Testis (tissue), 2 donors: ENCODE measurements at regions not wholly inside any gene's neighbourhood (a gene's known extent, or its start where the extent isn't known, plus 50 kb on each side); places are given as distances from the start of the nearest gene placed in this dataset.

Source experiments
- DNase-seq: peaks from one replicate; pipeline ENCODE4 v3.0.0-alpha.2; 2019
- H3K27ac ChIP-seq, 2 donors: fragments of 200-600 bp; sonication (generic); one replicate each; pipeline ENCODE4 v1.5.1; 2019
- H3K27me3 ChIP-seq: fragments of 200-600 bp; sonication (generic); one replicate; pipeline ENCODE4 v1.5.1; 2019
- H3K36me3 ChIP-seq: fragments of 200-600 bp; sonication (generic); one replicate; pipeline ENCODE4 v1.5.1; 2017; ENCODE audit warnings: low read depth; ENCODE audit errors: missing control alignments
- H3K4me1 ChIP-seq: fragments of 200-600 bp; sonication (generic); one replicate; pipeline ENCODE4 v1.5.1; 2019
- H3K4me3 ChIP-seq, 2 donors: fragments of 200-600 bp; sonication (generic); one replicate each; pipeline ENCODE4 v1.5.1; 2017 to 2019
- H3K9me3 ChIP-seq: fragments of 200-600 bp; sonication (generic); one replicate; pipeline ENCODE4 v1.5.1; 2017
- POLR2A ChIP-seq: fragments of 450-650 bp; IDR thresholded peaks from one replicate; pipeline ENCODE4 v1.6.1; 2017; ENCODE audit warnings: antibody characterized with exemption, mild to moderate bottlenecking, moderate library complexity
- WGBS, 2 donors: methylation state at CpG; one replicate each; pipeline ENCODE4 v1.1.5; 2018; 5-methylcytosine and 5-hydroxymethylcytosine counted together
- intact Hi-C: fragments of 100-400 bp; cut with DNase I; formaldehyde crosslinking; loops from one replicate; pipeline ENCODE4 v1.15.1; 2023; ENCODE audit warnings: low total_unique reads
- TF ChIP-seq, protein P1 (sequence below), 3 experiments: fragments of 450-650 bp in 2 of 3; fragments of 200-600 bp in 1 of 3; sonication (generic) in 1 of 3; IDR thresholded peaks; one replicate each; pipeline ENCODE4 v1.5.1; 2016 to 2019; ENCODE audit warnings: antibody characterized with exemption in 3 of 3, mild to moderate bottlenecking in 2 of 3, moderate library complexity in 1 of 3

DNA sequence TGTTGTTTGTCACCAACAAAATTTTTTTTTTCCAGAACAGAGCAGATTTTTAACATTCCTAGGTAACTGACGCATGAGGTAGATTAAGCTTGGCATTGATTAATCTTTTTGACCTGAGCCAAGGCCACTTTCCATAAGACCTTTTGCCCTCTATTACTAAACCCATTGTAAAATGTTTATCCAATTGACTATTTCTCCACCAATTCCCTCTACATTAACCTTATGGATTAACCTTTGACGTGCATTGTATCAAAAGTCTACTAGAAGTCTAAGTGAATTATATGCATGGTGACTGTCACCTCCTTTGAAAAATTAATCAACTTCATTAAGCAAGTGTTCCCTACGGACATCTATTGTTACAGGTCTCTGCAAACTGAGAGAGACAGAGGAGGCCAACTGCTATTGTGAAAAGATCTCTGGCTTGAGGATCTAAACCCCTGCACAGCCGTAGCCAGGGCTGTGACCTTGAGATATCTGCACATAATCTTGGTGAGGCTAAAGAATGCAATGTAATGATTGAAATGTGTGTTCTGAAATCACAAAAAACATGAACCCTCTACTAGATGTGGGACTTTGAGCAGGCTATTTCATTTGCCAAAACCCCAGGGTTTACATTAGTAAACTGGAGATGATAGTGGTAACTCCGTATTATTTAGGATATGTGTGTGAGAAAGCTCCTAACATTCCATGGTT is 632.2 kb downstream of the TLR4 start:
- Histone ChIP-seq H3K36me3 (no peaks in the 10 kb centered on the region), H3K27ac (no peak overlapping the region)

DNA sequence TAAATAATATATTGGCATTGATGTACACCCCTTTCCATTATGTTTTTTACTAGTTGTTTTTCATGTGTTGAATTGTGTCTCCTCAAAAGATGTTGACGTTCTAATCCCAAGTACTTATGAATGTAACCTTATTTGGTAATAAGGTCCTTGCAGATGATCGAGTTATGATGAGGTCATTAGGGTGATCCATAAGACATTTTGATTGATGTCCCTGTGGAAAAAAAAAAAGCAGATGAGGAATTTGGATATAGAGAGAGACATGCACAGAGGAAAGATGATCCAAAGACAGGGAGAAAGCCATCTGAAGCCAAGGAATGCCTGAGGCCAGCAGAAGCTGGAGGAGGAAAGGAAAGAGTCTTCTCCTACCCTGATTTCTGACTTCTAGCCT is 632.7 kb downstream of the TLR4 start:
- Histone ChIP-seq H3K27me3 (no peaks in the 10 kb centered on the region), H3K4me1 (no peaks in the 10 kb centered on the region), H3K36me3 (no peaks in the 10 kb centered on the region), H3K9me3 (no peaks in the 10 kb centered on the region), H3K27ac (no peak overlapping the region), H3K4me3 (no peak overlapping the region)
- TF ChIP-seq POLR2A = no peak
- TF ChIP-seq, protein P1, sequence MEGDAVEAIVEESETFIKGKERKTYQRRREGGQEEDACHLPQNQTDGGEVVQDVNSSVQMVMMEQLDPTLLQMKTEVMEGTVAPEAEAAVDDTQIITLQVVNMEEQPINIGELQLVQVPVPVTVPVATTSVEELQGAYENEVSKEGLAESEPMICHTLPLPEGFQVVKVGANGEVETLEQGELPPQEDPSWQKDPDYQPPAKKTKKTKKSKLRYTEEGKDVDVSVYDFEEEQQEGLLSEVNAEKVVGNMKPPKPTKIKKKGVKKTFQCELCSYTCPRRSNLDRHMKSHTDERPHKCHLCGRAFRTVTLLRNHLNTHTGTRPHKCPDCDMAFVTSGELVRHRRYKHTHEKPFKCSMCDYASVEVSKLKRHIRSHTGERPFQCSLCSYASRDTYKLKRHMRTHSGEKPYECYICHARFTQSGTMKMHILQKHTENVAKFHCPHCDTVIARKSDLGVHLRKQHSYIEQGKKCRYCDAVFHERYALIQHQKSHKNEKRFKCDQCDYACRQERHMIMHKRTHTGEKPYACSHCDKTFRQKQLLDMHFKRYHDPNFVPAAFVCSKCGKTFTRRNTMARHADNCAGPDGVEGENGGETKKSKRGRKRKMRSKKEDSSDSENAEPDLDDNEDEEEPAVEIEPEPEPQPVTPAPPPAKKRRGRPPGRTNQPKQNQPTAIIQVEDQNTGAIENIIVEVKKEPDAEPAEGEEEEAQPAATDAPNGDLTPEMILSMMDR (IDR thresholded peaks at IDR 0.05) = no peak
- intact Hi-C loops = no loop called here
- DNase-seq = no peak
- 68 to 73% methylated on average over 2 of the region's 2 CpGs for WGBS, 2 donors

More for the DNA sequence above, 632.2 kb downstream of the TLR4 start:
- intact Hi-C loops = no loop called here
- H3K27me3 ChIP-seq = no peaks in the 10 kb centered on the region
- no peaks in the 10 kb centered on the region for H3K9me3 ChIP-seq
- H3K4me3 ChIP-seq = no peak overlapping the region
- DNase-seq = no peak
- H3K4me1 ChIP-seq = no peaks in the 10 kb centered on the region
- TF ChIP-seq, protein P1 (IDR thresholded peaks at IDR 0.05) = no peak
- TF ChIP-seq POLR2A = no peak
- 52 to 64% methylated on average over 5 of the region's 5 CpGs for WGBS, 2 donors

DNA sequence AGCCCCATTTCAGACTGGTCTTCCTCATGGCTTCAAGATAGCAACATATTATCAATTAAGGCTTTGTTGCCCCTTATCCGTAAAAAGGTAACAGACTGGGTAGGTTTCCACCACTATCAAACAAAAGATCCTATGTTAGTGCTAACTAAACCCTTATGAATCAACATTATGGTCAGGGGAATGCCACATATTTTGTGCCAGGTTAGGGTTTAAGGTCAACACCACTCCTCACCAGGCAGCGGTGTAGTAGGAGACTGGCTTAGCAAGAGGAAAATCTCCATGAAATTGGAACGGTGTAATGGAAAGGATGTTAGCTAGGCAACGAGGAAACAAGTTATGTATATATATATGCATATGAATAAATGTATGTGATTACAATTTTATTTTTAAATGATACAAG is 655.8 kb downstream of the TLR4 start:
- H3K36me3 ChIP-seq = no peaks in the 10 kb centered on the region
- intact Hi-C loops = no loop called here
- H3K4me1 ChIP-seq = no peaks in the 10 kb centered on the region
- no peak for TF ChIP-seq POLR2A
- TF ChIP-seq, protein P1 (IDR thresholded peaks at IDR 0.05) = no peak
- WGBS, 2 donors = 73 to 74% methylated on average over 4 of the region's 4 CpGs
- no peak for DNase-seq
- H3K27me3 ChIP-seq = no peaks in the 10 kb centered on the region
- no peak overlapping the region for H3K27ac ChIP-seq
- no peak overlapping the region for H3K4me3 ChIP-seq
- H3K9me3 ChIP-seq = no peaks in the 10 kb centered on the region

GRCh38 chr9:118362123-118362522 is 657.9 kb downstream of the TLR4 start:
- 86 to 90% methylated on average over 1 of the region's 1 CpG for WGBS, 2 donors
- intact Hi-C loops = no loop called here

More at GRCh38 chr9:118362123-118362522, 657.9 kb downstream of the TLR4 start:
- no peak overlapping the region for H3K4me3 ChIP-seq
- no peak for TF ChIP-seq POLR2A
- TF ChIP-seq, protein P1 (IDR thresholded peaks at IDR 0.05) = no peak
- no peaks in the 10 kb centered on the region for H3K4me1 ChIP-seq
- H3K27me3 ChIP-seq = no peaks in the 10 kb centered on the region
- no peaks in the 10 kb centered on the region for H3K9me3 ChIP-seq
- H3K36me3 ChIP-seq = no peaks in the 10 kb centered on the region
- no peak for DNase-seq
- no peak overlapping the region for H3K27ac ChIP-seq
